PC-3 (cell line): ENCODE measurements at regions not wholly inside any gene's neighbourhood (a gene's known extent, or its start where the extent isn't known, plus 50 kb on each side); places are given as distances from the start of the nearest gene placed in this dataset.
A peak's percentile ranks its signal among the peaks of the same experiment; 100 is the strongest.

ENCODE experiments used
- ATAC-seq: fragments of 200-7000 bp; cut with Tn5 transposase; 2 replicates; pipeline ENCODE4 v1.9.1; 2020; ENCODE audit warnings: mild to moderate bottlenecking, moderate library complexity
- BruUV-seq: library from RNA; stranded (reverse); fragments of 400-500 nt; replicated peaks from 2 replicates; lab custom pipeline; 2021; lab: Mats Ljungman, UMichigan
- CTCF ChIA-PET: fragments of 300-600 bp; sonication (Branson Sonifier 250); formaldehyde crosslinking; loops from one replicate; lab custom pipeline; 2022; ENCODE audit warnings: antibody characterized with exemption; lab: Charles Lee
- POLR2A ChIA-PET: fragments of 300-600 bp; sonication (Branson Sonifier 250); formaldehyde crosslinking; loops from one replicate; lab custom pipeline; 2022; ENCODE audit warnings: antibody characterized with exemption; ENCODE audit not compliant: unreplicated experiment; lab: Charles Lee
- DNase-seq: peaks from one replicate; pipeline ENCODE4 v3.0.0-alpha.2; 2015
- H2AFZ ChIP-seq: fragments of 300-600 bp; sonication (generic); 2 replicates; pipeline ENCODE4 v1.6.0; 2016; ENCODE audit warnings: antibody characterized with exemption, low read length
- H3F3A ChIP-seq: fragments of 300-600 bp; sonication (generic); one replicate; pipeline ENCODE4 v1.6.0; 2017; ENCODE audit warnings: antibody characterized with exemption, low read length, control low read depth, mild to moderate bottlenecking; ENCODE audit not compliant: unreplicated experiment
- H3K27ac ChIP-seq: fragments of 300-600 bp; sonication (generic); 2 replicates; pipeline ENCODE4 v1.5.1; 2016; ENCODE audit warnings: mild to moderate bottlenecking, low read length
- H3K27me3 ChIP-seq: fragments of 300-600 bp; sonication (generic); 2 replicates; pipeline ENCODE4 v1.6.1; 2016; ENCODE audit warnings: low read length, mixed read lengths
- H3K36me3 ChIP-seq: fragments of 300-600 bp; sonication (generic); 2 replicates; pipeline ENCODE4 v1.6.1; 2016; ENCODE audit warnings: low read depth, mixed run types, low read length, mixed read lengths
- H3K4me1 ChIP-seq: fragments of 300-600 bp; sonication (generic); 2 replicates; pipeline ENCODE4 v1.5.1; 2016; ENCODE audit warnings: low read length; ENCODE audit not compliant: insufficient read depth
- H3K4me2 ChIP-seq: fragments of 300-600 bp; sonication (generic); 2 replicates; pipeline ENCODE4 v1.6.0; 2016; ENCODE audit warnings: low read length
- H3K4me3 ChIP-seq: fragments of 300-600 bp; sonication (generic); 2 replicates; pipeline ENCODE4 v1.5.1; 2016; ENCODE audit warnings: mild to moderate bottlenecking, low read length, mixed read lengths
- H3K79me2 ChIP-seq: fragments of 300-600 bp; sonication (generic); 2 replicates; pipeline ENCODE4 v1.6.1; 2017; ENCODE audit warnings: low read length, mixed read lengths
- H3K9ac ChIP-seq: fragments of 300-600 bp; sonication (generic); 2 replicates; pipeline ENCODE4 v1.6.0; 2016; ENCODE audit warnings: mild to moderate bottlenecking, low read length
- H3K9me2 ChIP-seq: fragments of 300-600 bp; sonication (generic); replicated peaks from 2 replicates; pipeline ENCODE4 v1.6.1; 2016; ENCODE audit warnings: mixed run types, low read length, mixed read lengths
- H3K9me3 ChIP-seq: fragments of 300-600 bp; sonication (generic); 2 replicates; pipeline ENCODE4 v1.6.1; 2016; ENCODE audit warnings: low read length, mixed read lengths
- H4K20me1 ChIP-seq: fragments of 300-600 bp; sonication (generic); 2 replicates; pipeline ENCODE4 v1.6.1; 2016; ENCODE audit warnings: low read length, mixed read lengths
- EZH2 ChIP-seq: fragments of 300-600 bp; sonication (generic); IDR thresholded peaks from one replicate; pipeline ENCODE4 v1.6.1; 2017; ENCODE audit warnings: antibody characterized with exemption, mild to moderate bottlenecking, low read length; ENCODE audit not compliant: unreplicated experiment
- EZH2phosphoT487 ChIP-seq: fragments of 300-600 bp; sonication (generic); IDR thresholded peaks from 2 replicates; pipeline ENCODE4 v1.6.1; 2018; ENCODE audit warnings: mild to moderate bottlenecking, antibody characterized with exemption, low read length, borderline replicate concordance
- intact Hi-C: fragments of 100-400 bp; cut with micrococcal nuclease; formaldehyde crosslinking; loops from 2 replicates; pipeline ENCODE4 v1.9.0; 2023
- TF ChIP-seq, protein P1 (sequence below): fragments of 300-600 bp; sonication (generic); conservative IDR thresholded peaks from 2 replicates; pipeline ENCODE4 v1.5.1; 2017; ENCODE audit warnings: antibody characterized with exemption, low read depth, mild to moderate bottlenecking, low read length

GRCh38 chr2:8437228-8437948, 244.5 kb upstream of the ID2 start:
- no peaks in the 10 kb centered on the region for H4K20me1 ChIP-seq
- no peaks in the 10 kb centered on the region for H3K79me2 ChIP-seq
- intact Hi-C loops: no loop called here
- H3K4me2 ChIP-seq: no peak overlapping the region
- CTCF ChIA-PET: interaction anchor here (0.6 kb wide), 1 partner anchor 1023 kb away, joined by 3 read pairs; no protein-coding TSS in a partner anchor
- peaks cover 4% of the 10 kb centered on the region; the same call in 1 of the 2 replicates for H3K4me1 ChIP-seq
- TF ChIP-seq EZH2 (no peak), EZH2phosphoT487 (no peak)
- TF ChIP-seq, protein P1, sequence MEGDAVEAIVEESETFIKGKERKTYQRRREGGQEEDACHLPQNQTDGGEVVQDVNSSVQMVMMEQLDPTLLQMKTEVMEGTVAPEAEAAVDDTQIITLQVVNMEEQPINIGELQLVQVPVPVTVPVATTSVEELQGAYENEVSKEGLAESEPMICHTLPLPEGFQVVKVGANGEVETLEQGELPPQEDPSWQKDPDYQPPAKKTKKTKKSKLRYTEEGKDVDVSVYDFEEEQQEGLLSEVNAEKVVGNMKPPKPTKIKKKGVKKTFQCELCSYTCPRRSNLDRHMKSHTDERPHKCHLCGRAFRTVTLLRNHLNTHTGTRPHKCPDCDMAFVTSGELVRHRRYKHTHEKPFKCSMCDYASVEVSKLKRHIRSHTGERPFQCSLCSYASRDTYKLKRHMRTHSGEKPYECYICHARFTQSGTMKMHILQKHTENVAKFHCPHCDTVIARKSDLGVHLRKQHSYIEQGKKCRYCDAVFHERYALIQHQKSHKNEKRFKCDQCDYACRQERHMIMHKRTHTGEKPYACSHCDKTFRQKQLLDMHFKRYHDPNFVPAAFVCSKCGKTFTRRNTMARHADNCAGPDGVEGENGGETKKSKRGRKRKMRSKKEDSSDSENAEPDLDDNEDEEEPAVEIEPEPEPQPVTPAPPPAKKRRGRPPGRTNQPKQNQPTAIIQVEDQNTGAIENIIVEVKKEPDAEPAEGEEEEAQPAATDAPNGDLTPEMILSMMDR: no peak
- H3K9me2 ChIP-seq: no peaks in the 10 kb centered on the region
- ATAC-seq: no peak
- H3F3A ChIP-seq: no peaks in the 10 kb centered on the region
- H3K4me3 ChIP-seq: no peak overlapping the region
- H3K27ac ChIP-seq: no peak overlapping the region
- no peaks in the 10 kb centered on the region for H3K27me3 ChIP-seq
- DNase-seq: peak; percentile 67
- H3K36me3 ChIP-seq: no peaks in the 10 kb centered on the region
- no peak overlapping the region for H3K9ac ChIP-seq
- H3K9me3 ChIP-seq: no peaks in the 10 kb centered on the region
- BruUV-seq: no TSS peak
- POLR2A ChIA-PET: no interaction called here
- no peak overlapping the region for H2AFZ ChIP-seq

DNA sequence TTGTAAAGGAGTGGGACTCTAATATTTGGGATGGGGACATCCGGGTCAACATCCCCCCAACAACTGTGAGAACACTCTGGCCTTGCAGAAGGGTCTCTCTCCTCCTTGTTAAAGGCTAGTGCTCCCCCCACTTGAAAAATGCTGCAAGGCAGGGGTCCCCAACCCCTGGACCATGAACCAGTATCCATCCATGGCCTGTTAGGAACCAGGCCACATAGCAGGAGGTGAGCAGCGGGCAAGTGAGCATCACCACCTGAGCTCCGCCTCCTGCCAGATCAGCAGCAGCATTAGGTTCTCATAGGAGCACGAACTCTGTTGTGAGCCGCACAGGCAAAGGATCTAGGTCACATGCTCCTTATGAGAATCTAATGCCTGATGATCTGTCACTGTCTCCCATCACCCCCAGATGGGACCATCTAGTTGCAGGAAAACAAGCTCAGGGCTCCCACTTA, 243.9 kb upstream of the ID2 start:
- Histone ChIP-seq H3K79me2 (no peaks in the 10 kb centered on the region), H3K9ac (no peak overlapping the region), H3K27me3 (no peaks in the 10 kb centered on the region), H3K4me3 (no peak overlapping the region), H3K9me2 (no peaks in the 10 kb centered on the region), H3K4me2 (no peak overlapping the region), H2AFZ (no peak overlapping the region), H3K9me3 (no peaks in the 10 kb centered on the region), H3K4me1 (peaks cover 4% of the 10 kb centered on the region; the same call in 1 of the 2 replicates), H4K20me1 (no peaks in the 10 kb centered on the region), H3F3A (no peaks in the 10 kb centered on the region), H3K27ac (no peak overlapping the region), H3K36me3 (no peaks in the 10 kb centered on the region)
- TF ChIP-seq EZH2phosphoT487 (no peak), EZH2 (no peak)
- TF ChIP-seq, protein P1: no peak
- no peak for ATAC-seq
- ChIA-PET CTCF (no interaction called here), POLR2A (interaction anchor here (0.6 kb wide), 1 partner anchor 1193 kb away, joined by 3 read pairs; the partner anchor contains the start of gene YWHAQ)
- intact Hi-C loops: no loop called here
- BruUV-seq: no TSS peak
- DNase-seq: no peak

GRCh38 chr2:8438476-8438875, 243.4 kb upstream of the ID2 start:
- Histone ChIP-seq H3K4me3 (no peak overlapping the region), H3K27ac (no peak overlapping the region), H2AFZ (no peak overlapping the region), H3K36me3 (no peaks in the 10 kb centered on the region), H3K9me2 (no peaks in the 10 kb centered on the region), H3F3A (no peaks in the 10 kb centered on the region), H3K9ac (no peak overlapping the region), H3K9me3 (no peaks in the 10 kb centered on the region), H3K27me3 (no peaks in the 10 kb centered on the region), H4K20me1 (no peaks in the 10 kb centered on the region), H3K4me2 (no peak overlapping the region), H3K79me2 (no peaks in the 10 kb centered on the region), H3K4me1 (peaks cover 4% of the 10 kb centered on the region; the same call in 1 of the 2 replicates)
- intact Hi-C loops: no loop called here
- POLR2A ChIA-PET: interaction anchor here (0.6 kb wide), 1 partner anchor 1193 kb away, joined by 3 read pairs; the partner anchor contains the start of gene YWHAQ
- TF ChIP-seq, protein P1: no peak
- TF ChIP-seq EZH2: no peak
- TF ChIP-seq EZH2phosphoT487: no peak
- BruUV-seq: no TSS peak
- CTCF ChIA-PET: no interaction called here
- no peak for ATAC-seq
- DNase-seq: no peak
